Omental fat pad (tissue), 3 donors: ENCODE measurements at regions not wholly inside any gene's neighbourhood (a gene's known extent, or its start where the extent isn't known, plus 50 kb on each side); places are given as distances from the start of the nearest gene placed in this dataset.

ENCODE experiments used
- ATAC-seq: fragments of 150-250 bp; one replicate; pipeline ENCODE4 v1.9.1; 2016; ENCODE audit warnings: mild to moderate bottlenecking, moderate library complexity; ENCODE audit not compliant: low FRiP score
- DNase-seq: peaks from one replicate; pipeline ENCODE4 v3.0.0-alpha.2; 2019; ENCODE audit warnings: low spot score
- CTCF ChIP-seq, 3 donors: fragments of 450-650 bp; IDR thresholded peaks; one replicate each; pipeline ENCODE4 v1.5.1; 2016 to 2017; ENCODE audit warnings: antibody characterized with exemption in 3 of 3, mild to moderate bottlenecking in 3 of 3, moderate library complexity in 2 of 3

GRCh38 chr3:18591120-18591519 lies 166.0 kb upstream of the SATB1 start:
- no peak for DNase-seq
- no peak for ATAC-seq
- no peak for TF ChIP-seq CTCF (IDR thresholded peaks at IDR 0.05)

- DNase-seq (no peak), ATAC-seq (no peak)
- no peak for TF ChIP-seq CTCF (IDR thresholded peaks at IDR 0.05)
Observed at GRCh38 chr3:18586076-18586475, 160.9 kb upstream of the SATB1 start.

- DNase-seq = no peak
- TF ChIP-seq CTCF (IDR thresholded peaks at IDR 0.05) = no peak
- ATAC-seq = no peak
Observed at GRCh38 chr3:18585004-18585968, 160.1 kb upstream of the SATB1 start.

- no peak for TF ChIP-seq CTCF (IDR thresholded peaks at IDR 0.05)
- DNase-seq (no peak), ATAC-seq (no peak)
Observed at GRCh38 chr3:18580268-18580667, 155.1 kb upstream of the SATB1 start.

- no peak for DNase-seq
- ATAC-seq = no peak
- TF ChIP-seq CTCF (IDR thresholded peaks at IDR 0.05) = no peak
Observed at GRCh38 chr3:18579661-18580060, 154.5 kb upstream of the SATB1 start.

GRCh38 chr3:18575573-18575972 lies 150.4 kb upstream of the SATB1 start:
- TF ChIP-seq CTCF (IDR thresholded peaks at IDR 0.05) = no peak
- ATAC-seq (no peak), DNase-seq (no peak)

- no peak for TF ChIP-seq CTCF (IDR thresholded peaks at IDR 0.05)
- ATAC-seq = no peak
- DNase-seq = no peak
Observed at GRCh38 chr3:18572809-18573208, 147.7 kb upstream of the SATB1 start.
